ENCODE measurements at regions not wholly inside any gene's neighbourhood (a gene's known extent, or its start where the extent isn't known, plus 50 kb on each side); places are given as distances from the start of the nearest gene placed in this dataset.

GRCh38 chr6:16078064-16078463 is 50.8 kb upstream of the MYLIP start:
- intact Hi-C loops (cut with DNase I), result no loop called here
- no peak for DNase-seq

GRCh38 chr6:16069671-16070070 is 59.2 kb upstream of the MYLIP start:
- intact Hi-C loops (cut with DNase I), result no loop called here

GRCh38 chr6:16069222-16069621 is 59.7 kb upstream of the MYLIP start:
- intact Hi-C loops (cut with DNase I), result no loop called here
- DNase-seq, result peak in 1 of 10 donors; percentile 68

More at GRCh38 chr6:16069671-16070070, 59.2 kb upstream of the MYLIP start:
- DNase-seq, result no peak

- no peak for DNase-seq
- intact Hi-C loops (cut with DNase I), result no loop called here
Observed at GRCh38 chr6:16067568-16067967, 61.3 kb upstream of the MYLIP start.

GRCh38 chr6:16064671-16065072 is 64.2 kb upstream of the MYLIP start:
- no peak for DNase-seq
- intact Hi-C loops (cut with DNase I), result no loop called here

GRCh38 chr6:16063580-16063979 is 65.3 kb upstream of the MYLIP start:
- no peak for DNase-seq
- intact Hi-C loops (cut with DNase I), result no loop called here

GRCh38 chr6:16061818-16062217 is 67.1 kb upstream of the MYLIP start:
- no peak for DNase-seq
- intact Hi-C loops (cut with DNase I), result no loop called here

GRCh38 chr6:16060039-16060438 is 68.8 kb upstream of the MYLIP start:
- no peak for DNase-seq
- intact Hi-C loops (cut with DNase I), result no loop called here

- intact Hi-C loops (cut with DNase I), result no loop called here
- no peak for DNase-seq
Observed at GRCh38 chr6:16059496-16059895, 69.4 kb upstream of the MYLIP start.

GRCh38 chr6:16058929-16059345 is 69.9 kb upstream of the MYLIP start:
- DNase-seq, result no peak
- intact Hi-C loops (cut with DNase I), result no loop called here

GRCh38 chr6:16058201-16058928 is 70.5 kb upstream of the MYLIP start:
- DNase-seq, result no peak
- intact Hi-C loops (cut with DNase I), result no loop called here

- DNase-seq, result no peak
- intact Hi-C loops (cut with DNase I), result no loop called here
Observed at GRCh38 chr6:16057446-16057845, 71.4 kb upstream of the MYLIP start.

- intact Hi-C loops (cut with DNase I), result no loop called here
- DNase-seq, result no peak
Observed at GRCh38 chr6:16056263-16056870, 72.5 kb upstream of the MYLIP start.

GRCh38 chr6:16055852-16056251 is 73.0 kb upstream of the MYLIP start:
- DNase-seq, result no peak

GRCh38 chr6:16049168-16049567 is 79.7 kb upstream of the MYLIP start:
- intact Hi-C loops (cut with DNase I), result no loop called here
- DNase-seq, result no peak

More at GRCh38 chr6:16055852-16056251, 73.0 kb upstream of the MYLIP start:
- intact Hi-C loops (cut with DNase I), result no loop called here

- intact Hi-C loops (cut with DNase I), result no loop called here
- DNase-seq, result no peak
Observed at GRCh38 chr6:16048221-16048620, 80.7 kb upstream of the MYLIP start.

- no peak for DNase-seq
- intact Hi-C loops (cut with DNase I), result no loop called here
Observed at GRCh38 chr6:16047435-16047990, 81.4 kb upstream of the MYLIP start.

- no peak for DNase-seq
- intact Hi-C loops (cut with DNase I), result no loop called here
Observed at GRCh38 chr6:16045238-16045637, 83.6 kb upstream of the MYLIP start.

GRCh38 chr6:16044211-16044643 is 84.7 kb upstream of the MYLIP start:
- DNase-seq, result no peak
- intact Hi-C loops (cut with DNase I), result no loop called here

GRCh38 chr6:16043171-16044135 is 85.4 kb upstream of the MYLIP start:
- intact Hi-C loops (cut with DNase I), result no loop called here
- no peak for DNase-seq

GRCh38 chr6:16042751-16043150 is 86.1 kb upstream of the MYLIP start:
- no peak for DNase-seq

More at GRCh38 chr6:16042751-16043150, 86.1 kb upstream of the MYLIP start:
- intact Hi-C loops (cut with DNase I), result no loop called here
